ENCODE measurements at regions not wholly inside any gene's neighbourhood (a gene's known extent, or its start where the extent isn't known, plus 50 kb on each side); places are given as distances from the start of the nearest gene placed in this dataset.

- ChIA-PET POLR2A (no interaction called here), CTCF (no interaction called here)
- no peak for DNase-seq (ENCODE audit: low read depth, low spot score)
- no peak overlapping the region for H3K4me3 ChIP-seq (ENCODE audit: low read depth, low read length)
- TF ChIP-seq CTCF (IDR thresholded peaks at IDR 0.05; ENCODE audit: insufficient read depth, low read length, missing control alignments) = no peak
Observed at GRCh38 chr2:128787616-128788015, 468.9 kb upstream of the HS6ST1 start.

- POLR2A ChIA-PET = no interaction called here
- no peak for DNase-seq (ENCODE audit: low read depth, low spot score)
Observed at GRCh38 chr2:128788636-128789220, 470.1 kb upstream of the HS6ST1 start.

GRCh38 chr2:128789221-128789620 is 470.6 kb upstream of the HS6ST1 start:
- ChIA-PET CTCF (no interaction called here), POLR2A (no interaction called here)
- no peak for TF ChIP-seq CTCF (IDR thresholded peaks at IDR 0.05; ENCODE audit: insufficient read depth, low read length, missing control alignments)
- H3K4me3 ChIP-seq (ENCODE audit: low read depth, low read length) = no peak overlapping the region
- DNase-seq (ENCODE audit: low read depth, low spot score) = no peak

More at GRCh38 chr2:128788636-128789220, 470.1 kb upstream of the HS6ST1 start:
- no peak overlapping the region for H3K4me3 ChIP-seq (ENCODE audit: low read depth, low read length)
- CTCF ChIA-PET = no interaction called here
- no peak for TF ChIP-seq CTCF (IDR thresholded peaks at IDR 0.05; ENCODE audit: insufficient read depth, low read length, missing control alignments)

- TF ChIP-seq CTCF (IDR thresholded peaks at IDR 0.05; ENCODE audit: insufficient read depth, low read length, missing control alignments) = no peak
- no peak overlapping the region for H3K4me3 ChIP-seq (ENCODE audit: low read depth, low read length)
- no peak for DNase-seq (ENCODE audit: low read depth, low spot score)
- CTCF ChIA-PET = no interaction called here
- POLR2A ChIA-PET = no interaction called here
Observed at GRCh38 chr2:128789776-128790455, 471.2 kb upstream of the HS6ST1 start.

GRCh38 chr2:128790541-128791001 is 471.9 kb upstream of the HS6ST1 start:
- H3K4me3 ChIP-seq (ENCODE audit: low read depth, low read length) = no peak overlapping the region
- ChIA-PET CTCF (no interaction called here), POLR2A (no interaction called here)
- DNase-seq (ENCODE audit: low read depth, low spot score) = no peak
- no peak for TF ChIP-seq CTCF (IDR thresholded peaks at IDR 0.05; ENCODE audit: insufficient read depth, low read length, missing control alignments)

- TF ChIP-seq CTCF (IDR thresholded peaks at IDR 0.05; ENCODE audit: insufficient read depth, low read length, missing control alignments) = no peak
- ChIA-PET POLR2A (no interaction called here), CTCF (no interaction called here)
- no peak for DNase-seq (ENCODE audit: low read depth, low spot score)
- H3K4me3 ChIP-seq (ENCODE audit: low read depth, low read length) = no peak overlapping the region
Observed at GRCh38 chr2:128791120-128791984, 472.7 kb upstream of the HS6ST1 start.

Measured in AG04449 (cell line).